ENCODE measurements at regions not wholly inside any gene's neighbourhood (a gene's known extent, or its start where the extent isn't known, plus 50 kb on each side); places are given as distances from the start of the nearest gene placed in this dataset.

DNA sequence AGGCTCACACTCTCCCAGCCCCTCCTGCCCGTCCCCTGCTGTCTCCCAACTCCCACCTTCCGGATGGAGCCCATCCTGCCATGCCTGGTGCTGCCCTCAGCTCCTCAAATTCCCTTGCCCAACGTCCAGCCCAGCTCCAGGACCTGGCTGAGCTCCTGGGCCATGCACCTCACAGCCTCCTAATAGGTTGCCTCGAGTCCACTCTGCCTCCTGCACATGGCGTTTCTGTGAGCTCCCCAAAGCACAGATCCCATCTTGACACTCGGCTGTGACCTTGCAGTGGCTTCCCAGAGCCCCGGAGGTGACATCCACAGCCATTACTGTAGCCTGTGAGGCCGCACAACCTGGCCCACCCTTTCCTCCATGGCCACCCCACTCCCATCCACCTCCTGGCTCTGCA lies 191.9 kb upstream of the SALL3 start:
- Histone ChIP-seq H3K4me3 (ENCODE audit: low read depth, low read length) (no peak overlapping the region), H3K27ac (ENCODE audit: low read depth, low read length) (no peak overlapping the region), H3K36me3 (ENCODE audit: control insufficient read depth, insufficient read depth, low read length) (no peaks in the 10 kb centered on the region), H3K9me3 (ENCODE audit: control insufficient read depth, insufficient read depth, low read length) (no peaks in the 10 kb centered on the region), H3K27me3 (ENCODE audit: control insufficient read depth, insufficient read depth, low read length) (no peaks in the 10 kb centered on the region), H3K4me1 (ENCODE audit: control insufficient read depth, insufficient read depth, low read length) (no peaks in the 10 kb centered on the region), H3K9ac (ENCODE audit: low read depth, low read length) (no peak overlapping the region)

DNA sequence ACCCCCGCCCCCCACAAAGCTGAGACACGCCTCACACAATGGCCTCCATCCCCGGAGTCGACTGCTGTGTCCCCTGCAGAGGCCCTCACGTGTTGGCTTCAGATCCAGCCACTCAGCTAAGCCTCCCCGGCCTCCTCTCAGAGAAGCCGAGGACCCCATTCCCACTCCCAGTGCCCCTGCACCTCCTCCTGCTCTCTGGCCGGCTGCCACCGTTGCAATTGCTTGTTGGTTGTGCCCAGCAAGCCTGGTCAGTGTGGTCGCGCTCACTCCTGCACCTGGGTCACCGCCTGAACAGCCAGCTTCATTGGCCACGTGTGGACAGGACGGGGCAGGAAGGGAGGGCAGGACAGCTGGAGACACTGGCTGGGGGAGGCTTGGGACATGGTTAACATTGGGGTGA lies 191.5 kb upstream of the SALL3 start:
- H3K27ac ChIP-seq (ENCODE audit: low read depth, low read length) = no peak overlapping the region

GRCh38 chr18:78789850-78790249 lies 189.8 kb upstream of the SALL3 start:
- Histone ChIP-seq H3K4me3 (ENCODE audit: low read depth, low read length) (no peak overlapping the region), H3K4me1 (ENCODE audit: control insufficient read depth, insufficient read depth, low read length) (no peaks in the 10 kb centered on the region), H3K27ac (ENCODE audit: low read depth, low read length) (no peak overlapping the region), H3K9ac (ENCODE audit: low read depth, low read length) (no peak overlapping the region), H3K36me3 (ENCODE audit: control insufficient read depth, insufficient read depth, low read length) (no peaks in the 10 kb centered on the region), H3K27me3 (ENCODE audit: control insufficient read depth, insufficient read depth, low read length) (no peaks in the 10 kb centered on the region), H3K9me3 (ENCODE audit: control insufficient read depth, insufficient read depth, low read length) (no peaks in the 10 kb centered on the region)

More for the DNA sequence above, 191.5 kb upstream of the SALL3 start:
- Histone ChIP-seq H3K4me3 (ENCODE audit: low read depth, low read length) (no peak overlapping the region), H3K9ac (ENCODE audit: low read depth, low read length) (no peak overlapping the region), H3K36me3 (ENCODE audit: control insufficient read depth, insufficient read depth, low read length) (no peaks in the 10 kb centered on the region), H3K9me3 (ENCODE audit: control insufficient read depth, insufficient read depth, low read length) (no peaks in the 10 kb centered on the region), H3K27me3 (ENCODE audit: control insufficient read depth, insufficient read depth, low read length) (no peaks in the 10 kb centered on the region), H3K4me1 (ENCODE audit: control insufficient read depth, insufficient read depth, low read length) (no peaks in the 10 kb centered on the region)

- Histone ChIP-seq H3K27me3 (ENCODE audit: control insufficient read depth, insufficient read depth, low read length) (no peaks in the 10 kb centered on the region), H3K4me1 (ENCODE audit: control insufficient read depth, insufficient read depth, low read length) (no peaks in the 10 kb centered on the region), H3K4me3 (ENCODE audit: low read depth, low read length) (no peak overlapping the region), H3K9me3 (ENCODE audit: control insufficient read depth, insufficient read depth, low read length) (no peaks in the 10 kb centered on the region), H3K27ac (ENCODE audit: low read depth, low read length) (no peak overlapping the region), H3K9ac (ENCODE audit: low read depth, low read length) (no peak overlapping the region), H3K36me3 (ENCODE audit: control insufficient read depth, insufficient read depth, low read length) (no peaks in the 10 kb centered on the region)
These were observed 189.1 kb upstream of the SALL3 start for GRCh38 chr18:78790511-78790910.

DNA sequence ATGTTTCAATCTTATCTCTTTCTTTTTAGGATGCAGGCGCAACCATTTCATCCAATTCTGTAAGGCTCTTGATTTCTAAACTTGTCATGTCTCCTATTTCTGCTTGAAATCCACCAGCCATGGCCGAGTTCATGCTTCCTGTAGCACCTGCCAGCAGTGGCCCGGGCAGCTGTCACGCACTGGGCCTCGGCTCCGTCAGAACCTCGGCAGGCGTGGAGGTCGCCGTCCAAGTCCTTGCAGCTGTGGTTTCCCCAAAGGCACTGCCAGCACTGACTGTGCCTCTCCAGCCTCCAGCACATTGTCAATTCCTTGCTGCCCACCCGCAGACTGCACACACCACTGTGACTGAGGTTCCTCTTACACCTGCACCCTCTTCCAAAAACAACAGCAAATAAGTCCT lies 188.7 kb upstream of the SALL3 start:
- Histone ChIP-seq H3K27me3 (ENCODE audit: control insufficient read depth, insufficient read depth, low read length) (no peaks in the 10 kb centered on the region), H3K36me3 (ENCODE audit: control insufficient read depth, insufficient read depth, low read length) (no peaks in the 10 kb centered on the region), H3K4me3 (ENCODE audit: low read depth, low read length) (no peak overlapping the region), H3K27ac (ENCODE audit: low read depth, low read length) (no peak overlapping the region), H3K9me3 (ENCODE audit: control insufficient read depth, insufficient read depth, low read length) (no peaks in the 10 kb centered on the region), H3K9ac (ENCODE audit: low read depth, low read length) (no peak overlapping the region), H3K4me1 (ENCODE audit: control insufficient read depth, insufficient read depth, low read length) (no peaks in the 10 kb centered on the region)

GRCh38 chr18:78792094-78792493 lies 187.5 kb upstream of the SALL3 start:
- H3K4me1 ChIP-seq (ENCODE audit: control insufficient read depth, insufficient read depth, low read length) = no peaks in the 10 kb centered on the region
- H3K9ac ChIP-seq (ENCODE audit: low read depth, low read length) = no peak overlapping the region
- no peaks in the 10 kb centered on the region for H3K27me3 ChIP-seq (ENCODE audit: control insufficient read depth, insufficient read depth, low read length)
- H3K4me3 ChIP-seq (ENCODE audit: low read depth, low read length) = no peak overlapping the region
- H3K36me3 ChIP-seq (ENCODE audit: control insufficient read depth, insufficient read depth, low read length) = no peaks in the 10 kb centered on the region
- H3K9me3 ChIP-seq (ENCODE audit: control insufficient read depth, insufficient read depth, low read length) = no peaks in the 10 kb centered on the region
- H3K27ac ChIP-seq (ENCODE audit: low read depth, low read length) = no peak overlapping the region

GRCh38 chr18:78792736-78793135 lies 186.9 kb upstream of the SALL3 start:
- no peaks in the 10 kb centered on the region for H3K27me3 ChIP-seq (ENCODE audit: control insufficient read depth, insufficient read depth, low read length)
- H3K4me3 ChIP-seq (ENCODE audit: low read depth, low read length) = no peak overlapping the region
- H3K9me3 ChIP-seq (ENCODE audit: control insufficient read depth, insufficient read depth, low read length) = no peaks in the 10 kb centered on the region
- no peak overlapping the region for H3K9ac ChIP-seq (ENCODE audit: low read depth, low read length)
- H3K4me1 ChIP-seq (ENCODE audit: control insufficient read depth, insufficient read depth, low read length) = no peaks in the 10 kb centered on the region
- H3K36me3 ChIP-seq (ENCODE audit: control insufficient read depth, insufficient read depth, low read length) = no peaks in the 10 kb centered on the region
- H3K27ac ChIP-seq (ENCODE audit: low read depth, low read length) = no peak overlapping the region

DNA sequence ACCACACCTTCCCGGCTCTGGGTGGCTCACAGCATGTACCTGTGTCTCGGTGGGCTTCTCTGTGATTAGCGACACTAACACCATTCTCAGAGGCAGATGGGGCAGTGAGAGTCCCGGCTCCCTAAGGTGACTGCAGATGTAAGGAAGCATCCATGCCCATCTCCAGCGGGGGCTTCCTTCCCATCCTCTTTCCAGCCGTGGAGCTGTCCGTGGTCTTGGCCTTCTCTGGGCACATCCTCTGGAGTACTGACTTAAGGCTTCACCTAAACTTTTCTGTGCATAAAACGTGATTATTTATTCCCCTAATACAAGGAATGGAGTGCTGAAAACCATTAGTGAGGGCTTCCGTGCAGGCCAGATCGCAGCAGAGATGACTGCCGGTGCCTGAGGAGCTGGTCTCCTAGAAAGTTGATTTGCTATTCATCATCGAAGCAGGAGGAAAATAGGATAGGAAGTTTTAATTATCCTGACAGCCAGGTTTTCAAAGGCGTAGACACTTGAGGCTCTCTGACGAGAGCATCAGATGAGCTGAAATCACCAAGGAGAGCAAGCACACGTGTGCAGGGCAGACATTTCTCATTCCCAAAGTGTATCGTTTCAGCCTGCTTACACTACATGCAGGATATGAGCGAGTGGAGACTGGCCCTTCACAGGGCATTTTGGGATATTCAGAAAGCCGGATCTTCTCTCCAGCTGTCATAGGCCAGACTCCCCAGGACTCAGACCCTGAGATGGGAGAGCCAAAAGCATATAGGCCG lies 186.1 kb upstream of the SALL3 start:
- H3K4me3 ChIP-seq (ENCODE audit: low read depth, low read length) = no peak overlapping the region
- H3K9me3 ChIP-seq (ENCODE audit: control insufficient read depth, insufficient read depth, low read length) = no peaks in the 10 kb centered on the region
- no peaks in the 10 kb centered on the region for H3K36me3 ChIP-seq (ENCODE audit: control insufficient read depth, insufficient read depth, low read length)
- no peak overlapping the region for H3K9ac ChIP-seq (ENCODE audit: low read depth, low read length)
- no peaks in the 10 kb centered on the region for H3K27me3 ChIP-seq (ENCODE audit: control insufficient read depth, insufficient read depth, low read length)
- no peaks in the 10 kb centered on the region for H3K4me1 ChIP-seq (ENCODE audit: control insufficient read depth, insufficient read depth, low read length)
- H3K27ac ChIP-seq (ENCODE audit: low read depth, low read length) = no peak overlapping the region

GRCh38 chr18:78794071-78794430 lies 185.6 kb upstream of the SALL3 start:
- Histone ChIP-seq H3K4me1 (ENCODE audit: control insufficient read depth, insufficient read depth, low read length) (no peaks in the 10 kb centered on the region), H3K36me3 (ENCODE audit: control insufficient read depth, insufficient read depth, low read length) (no peaks in the 10 kb centered on the region), H3K4me3 (ENCODE audit: low read depth, low read length) (no peak overlapping the region), H3K9ac (ENCODE audit: low read depth, low read length) (no peak overlapping the region), H3K27ac (ENCODE audit: low read depth, low read length) (no peak overlapping the region), H3K27me3 (ENCODE audit: control insufficient read depth, insufficient read depth, low read length) (no peaks in the 10 kb centered on the region), H3K9me3 (ENCODE audit: control insufficient read depth, insufficient read depth, low read length) (no peaks in the 10 kb centered on the region)

DNA sequence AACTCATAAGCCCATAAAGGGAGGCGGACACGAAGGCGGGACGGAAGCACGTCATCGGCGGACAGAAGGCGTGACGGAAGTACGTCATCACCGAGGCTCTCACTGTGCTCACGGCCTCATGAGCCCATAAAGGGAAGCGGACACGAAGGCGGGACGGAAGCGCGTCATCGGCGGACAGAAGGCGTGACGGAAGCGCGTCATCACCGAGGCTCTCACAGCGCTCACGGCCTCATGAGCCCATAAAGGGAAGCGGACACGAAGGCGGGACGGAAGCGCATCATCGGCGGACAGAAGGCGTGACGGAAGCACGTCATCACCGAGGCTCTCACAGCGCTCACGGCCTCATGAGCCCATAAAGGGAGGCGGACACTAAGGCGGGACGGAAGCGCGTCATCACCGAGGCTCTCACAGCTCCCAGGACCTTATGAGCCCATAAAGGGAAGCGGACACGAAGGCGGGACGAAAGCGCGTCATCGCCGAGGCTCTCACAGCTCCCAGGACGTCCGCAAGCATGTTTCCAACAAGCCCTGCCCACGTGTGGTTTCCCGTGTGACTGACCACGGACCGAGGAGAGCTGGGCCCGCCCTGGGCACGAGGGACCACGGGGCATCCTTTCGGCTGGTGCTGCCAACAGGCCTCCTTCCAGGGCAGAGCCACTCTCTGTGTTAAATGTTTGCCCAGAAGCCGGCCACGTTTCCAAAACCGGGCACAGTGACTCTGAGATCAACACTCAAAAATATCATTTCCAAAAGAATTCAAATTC lies 182.7 kb upstream of the SALL3 start:
- H3K4me1 ChIP-seq (ENCODE audit: control insufficient read depth, insufficient read depth, low read length) = no peaks in the 10 kb centered on the region
- H3K27me3 ChIP-seq (ENCODE audit: control insufficient read depth, insufficient read depth, low read length) = no peaks in the 10 kb centered on the region
- no peaks in the 10 kb centered on the region for H3K9me3 ChIP-seq (ENCODE audit: control insufficient read depth, insufficient read depth, low read length)
- H3K27ac ChIP-seq (ENCODE audit: low read depth, low read length) = no peak overlapping the region
- H3K9ac ChIP-seq (ENCODE audit: low read depth, low read length) = no peak overlapping the region
- no peak overlapping the region for H3K4me3 ChIP-seq (ENCODE audit: low read depth, low read length)
- no peaks in the 10 kb centered on the region for H3K36me3 ChIP-seq (ENCODE audit: control insufficient read depth, insufficient read depth, low read length)

DNA sequence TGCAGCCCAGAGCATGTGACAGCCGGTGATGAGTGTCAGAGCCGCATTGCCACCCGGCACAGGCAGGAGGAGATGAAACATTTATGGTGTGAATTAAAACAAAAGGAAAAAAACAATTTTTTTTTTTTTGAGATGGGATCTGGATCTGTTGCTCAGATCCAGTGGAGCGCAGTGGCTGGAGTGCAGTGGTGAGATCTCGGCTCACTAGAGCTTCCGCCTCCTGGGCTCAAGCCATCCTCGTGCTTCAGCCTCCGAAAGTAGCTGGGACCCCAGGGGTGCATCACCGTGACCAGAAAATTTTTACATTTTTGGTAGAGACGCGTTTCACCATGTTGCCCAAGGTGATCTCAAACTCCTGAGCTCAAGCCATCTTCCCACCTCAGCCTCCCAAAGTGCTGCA lies 182.1 kb upstream of the SALL3 start:
- Histone ChIP-seq H3K9me3 (ENCODE audit: control insufficient read depth, insufficient read depth, low read length) (no peaks in the 10 kb centered on the region), H3K36me3 (ENCODE audit: control insufficient read depth, insufficient read depth, low read length) (no peaks in the 10 kb centered on the region), H3K27me3 (ENCODE audit: control insufficient read depth, insufficient read depth, low read length) (no peaks in the 10 kb centered on the region), H3K4me1 (ENCODE audit: control insufficient read depth, insufficient read depth, low read length) (no peaks in the 10 kb centered on the region), H3K4me3 (ENCODE audit: low read depth, low read length) (no peak overlapping the region), H3K27ac (ENCODE audit: low read depth, low read length) (no peak overlapping the region), H3K9ac (ENCODE audit: low read depth, low read length) (no peak overlapping the region)

All from HUES48 (cell line).